Loucy (cell line): ENCODE measurements at regions not wholly inside any gene's neighbourhood (a gene's known extent, or its start where the extent isn't known, plus 50 kb on each side); places are given as distances from the start of the nearest gene placed in this dataset.

Source experiments
- H2AFZ ChIP-seq: fragments of 200-600 bp; sonication (generic); 2 replicates; pipeline ENCODE4 v1.6.0; 2016; ENCODE audit warnings: antibody characterized with exemption, mild to moderate bottlenecking, low read length, moderate library complexity
- H3F3A ChIP-seq: fragments of 200-600 bp; 2 replicates; pipeline ENCODE4 v1.6.0; 2016; ENCODE audit warnings: antibody characterized with exemption, low read depth, mild to moderate bottlenecking
- H3K27me3 ChIP-seq: fragments of 200-600 bp; sonication (generic); 2 replicates; pipeline ENCODE4 v1.6.1; 2014; ENCODE audit warnings: low read length, mild to moderate bottlenecking; ENCODE audit not compliant: insufficient read depth, poor library complexity, severe bottlenecking
- H3K36me3 ChIP-seq: fragments of 200-600 bp; sonication (generic); 2 replicates; pipeline ENCODE4 v1.6.1; 2016; ENCODE audit warnings: low read length; ENCODE audit not compliant: insufficient read depth
- H3K4me1 ChIP-seq: fragments of 200-600 bp; sonication (generic); 2 replicates; pipeline ENCODE4 v1.5.1; 2014; ENCODE audit warnings: low read length, mild to moderate bottlenecking; ENCODE audit not compliant: insufficient read depth, poor library complexity, severe bottlenecking
- H3K4me2 ChIP-seq: fragments of 200-600 bp; sonication (generic); 2 replicates; pipeline ENCODE4 v1.6.0; 2014; ENCODE audit warnings: antibody characterized with exemption, low read length, low read depth, mild to moderate bottlenecking; ENCODE audit not compliant: poor library complexity, severe bottlenecking
- H3K4me3 ChIP-seq: fragments of 200-600 bp; sonication (generic); 2 replicates; pipeline ENCODE4 v1.5.1; 2014; ENCODE audit warnings: low read length, mild to moderate bottlenecking, mixed read lengths; ENCODE audit not compliant: poor library complexity, severe bottlenecking
- H3K79me2 ChIP-seq: fragments of 200-600 bp; sonication (generic); 2 replicates; pipeline ENCODE4 v1.6.1; 2014; ENCODE audit warnings: low read length; ENCODE audit not compliant: insufficient read depth
- H3K9ac ChIP-seq: fragments of 200-600 bp; sonication (generic); 2 replicates; pipeline ENCODE4 v1.6.0; 2014; ENCODE audit warnings: mild to moderate bottlenecking, low read depth, low read length, moderate library complexity; ENCODE audit not compliant: poor library complexity, severe bottlenecking
- H3K9me2 ChIP-seq: fragments of 200-600 bp; sonication (generic); replicated peaks from 2 replicates; pipeline ENCODE4 v1.6.1; 2016; ENCODE audit warnings: low read depth, low read length, mixed read lengths
- H3K9me3 ChIP-seq: fragments of 200-600 bp; sonication (generic); 2 replicates; pipeline ENCODE4 v1.6.1; 2014; ENCODE audit warnings: mild to moderate bottlenecking, antibody characterized with exemption, low read length, low read depth; ENCODE audit not compliant: insufficient read depth
- H4K20me1 ChIP-seq: fragments of 200-600 bp; sonication (generic); 2 replicates; pipeline ENCODE4 v1.6.0; 2014; ENCODE audit warnings: antibody characterized with exemption, low read length, mild to moderate bottlenecking; ENCODE audit not compliant: insufficient read depth, poor library complexity, severe bottlenecking
- CTCF ChIP-seq: fragments of 200-600 bp; sonication (generic); conservative IDR thresholded peaks from 2 replicates; pipeline ENCODE4 v1.5.1; 2014; ENCODE audit warnings: mild to moderate bottlenecking, antibody characterized with exemption, low read length
- EZH2phosphoT487 ChIP-seq: fragments of 200-600 bp; IDR thresholded peaks from 2 replicates; pipeline ENCODE4 v1.6.1; 2018; ENCODE audit warnings: antibody characterized with exemption, mild to moderate bottlenecking, moderate library complexity, borderline replicate concordance

DNA sequence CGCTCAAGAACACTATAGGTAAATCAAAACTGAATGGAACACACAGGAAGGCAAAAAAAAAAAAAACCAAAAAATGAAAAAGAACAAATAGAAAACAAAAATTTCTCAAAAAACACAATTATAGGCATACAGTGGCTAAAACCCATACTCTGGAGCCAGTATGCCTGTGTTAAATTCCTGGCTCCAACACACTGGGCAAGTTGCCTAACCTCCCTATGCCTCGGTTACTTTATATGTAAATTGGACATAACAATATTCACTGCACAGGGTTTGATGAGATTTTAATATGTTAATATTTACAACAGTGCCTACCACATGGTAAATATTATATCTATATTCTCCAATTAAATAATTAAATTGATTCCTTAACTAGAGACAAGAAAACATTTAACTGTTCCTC is 217.1 kb downstream of the HTR7 start:
- no peak overlapping the region for H2AFZ ChIP-seq

GRCh38 chr10:90641731-90642130 is 216.1 kb downstream of the HTR7 start:
- Histone ChIP-seq H4K20me1 (no peaks in the 10 kb centered on the region), H3K9me3 (no peaks in the 10 kb centered on the region), H2AFZ (no peak overlapping the region), H3F3A (no peaks in the 10 kb centered on the region), H3K4me1 (no peaks in the 10 kb centered on the region), H3K4me3 (no peak overlapping the region), H3K27me3 (no peaks in the 10 kb centered on the region), H3K36me3 (no peaks in the 10 kb centered on the region), H3K9ac (no peak overlapping the region), H3K79me2 (no peaks in the 10 kb centered on the region), H3K9me2 (no peaks in the 10 kb centered on the region), H3K4me2 (no peak overlapping the region)
- no peak for TF ChIP-seq EZH2phosphoT487
- no peak for TF ChIP-seq CTCF

More for the DNA sequence above, 217.1 kb downstream of the HTR7 start:
- Histone ChIP-seq H3K4me3 (no peak overlapping the region), H3K36me3 (no peaks in the 10 kb centered on the region), H3K9me2 (no peaks in the 10 kb centered on the region), H3K9me3 (no peaks in the 10 kb centered on the region), H3K4me1 (no peaks in the 10 kb centered on the region), H3K9ac (no peak overlapping the region), H3K27me3 (no peaks in the 10 kb centered on the region), H3K79me2 (no peaks in the 10 kb centered on the region), H4K20me1 (no peaks in the 10 kb centered on the region), H3K4me2 (no peak overlapping the region), H3F3A (no peaks in the 10 kb centered on the region)
- TF ChIP-seq EZH2phosphoT487 (no peak), CTCF (no peak)

- no peaks in the 10 kb centered on the region for H4K20me1 ChIP-seq
- H3K4me3 ChIP-seq: no peak overlapping the region
- no peaks in the 10 kb centered on the region for H3K9me3 ChIP-seq
- H3K4me2 ChIP-seq: no peak overlapping the region
- H3K79me2 ChIP-seq: no peaks in the 10 kb centered on the region
- H3K9ac ChIP-seq: no peak overlapping the region
- H2AFZ ChIP-seq: no peak overlapping the region
- TF ChIP-seq CTCF: no peak
- no peak for TF ChIP-seq EZH2phosphoT487
- H3K9me2 ChIP-seq: no peaks in the 10 kb centered on the region
- H3K36me3 ChIP-seq: no peaks in the 10 kb centered on the region
- no peaks in the 10 kb centered on the region for H3K27me3 ChIP-seq
- H3K4me1 ChIP-seq: no peaks in the 10 kb centered on the region
- no peaks in the 10 kb centered on the region for H3F3A ChIP-seq
These were observed 215.7 kb downstream of the HTR7 start for GRCh38 chr10:90642136-90642535.
